HL-60 (cell line): ENCODE measurements at regions not wholly inside any gene's neighbourhood (a gene's known extent, or its start where the extent isn't known, plus 50 kb on each side); places are given as distances from the start of the nearest gene placed in this dataset.

ENCODE experiments used
- DNase-seq, 2 experiments: peaks; one replicate each; pipeline ENCODE4 v3.0.0-alpha.2; 2010 to 2020; ENCODE audit warnings: low read depth in 1 of 2, low spot score in 1 of 2
- H3K27ac ChIP-seq: fragments of 250-450 bp; sonication (Bioruptor Pico); replicated peaks from 2 replicates; pipeline ENCODE4 v1.5.1; 2020; ENCODE audit warnings: mild to moderate bottlenecking, moderate library complexity
- H3K27me3 ChIP-seq: fragments of 250-450 bp; sonication (Bioruptor Pico); 2 replicates; pipeline ENCODE4 v1.5.1; 2021; ENCODE audit warnings: mild to moderate bottlenecking, moderate library complexity; ENCODE audit not compliant: insufficient read depth, poor library complexity, severe bottlenecking
- H3K4me3 ChIP-seq: replicated peaks from 2 replicates; pipeline ENCODE4 v1.5.1; 2011; ENCODE audit warnings: mild to moderate bottlenecking, control low read depth, low read length; ENCODE audit not compliant: insufficient read depth
- GABPA ChIP-seq: IDR thresholded peaks from 2 replicates; pipeline ENCODE4 v1.6.1; 2012; ENCODE audit warnings: low read depth
- POLR2AphosphoS5 ChIP-seq: IDR thresholded peaks from 2 replicates; pipeline ENCODE4 v1.6.1; 2012; ENCODE audit warnings: low read depth
- SPI1 ChIP-seq: IDR thresholded peaks from 2 replicates; pipeline ENCODE4 v1.6.1; 2012; ENCODE audit warnings: low read depth, mild to moderate bottlenecking, borderline replicate concordance
- TF ChIP-seq, protein P1 (sequence below): IDR thresholded peaks from 2 replicates; pipeline ENCODE4 v1.6.1; 2012; ENCODE audit warnings: low read depth; ENCODE audit not compliant: insufficient replicate concordance
- TF ChIP-seq, protein P2 (sequence below): IDR thresholded peaks from one replicate; pipeline ENCODE4 v1.5.1; 2011; ENCODE audit warnings: low read length, control low read depth, inconsistent platforms; ENCODE audit not compliant: insufficient read depth

DNA sequence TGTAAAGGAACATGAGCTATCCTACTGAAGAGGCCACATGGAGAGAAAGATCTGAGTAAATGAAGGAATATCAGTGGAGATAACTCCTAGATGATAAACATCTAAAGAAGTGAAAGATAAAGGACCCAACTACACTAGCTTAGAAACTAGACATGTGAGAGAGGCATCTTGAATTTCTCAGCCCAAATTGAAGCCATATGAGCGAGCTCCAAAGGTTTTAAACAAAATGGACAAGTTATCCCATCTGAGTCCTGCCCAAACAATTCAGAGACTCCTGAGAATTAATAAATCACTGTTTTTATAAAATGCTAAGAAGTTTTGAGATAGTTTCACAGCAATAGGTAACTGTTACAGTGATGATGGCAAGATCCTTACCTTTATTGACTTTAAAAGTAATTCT, 438.9 kb downstream of the NAV3 start:
- TF ChIP-seq, protein P1, sequence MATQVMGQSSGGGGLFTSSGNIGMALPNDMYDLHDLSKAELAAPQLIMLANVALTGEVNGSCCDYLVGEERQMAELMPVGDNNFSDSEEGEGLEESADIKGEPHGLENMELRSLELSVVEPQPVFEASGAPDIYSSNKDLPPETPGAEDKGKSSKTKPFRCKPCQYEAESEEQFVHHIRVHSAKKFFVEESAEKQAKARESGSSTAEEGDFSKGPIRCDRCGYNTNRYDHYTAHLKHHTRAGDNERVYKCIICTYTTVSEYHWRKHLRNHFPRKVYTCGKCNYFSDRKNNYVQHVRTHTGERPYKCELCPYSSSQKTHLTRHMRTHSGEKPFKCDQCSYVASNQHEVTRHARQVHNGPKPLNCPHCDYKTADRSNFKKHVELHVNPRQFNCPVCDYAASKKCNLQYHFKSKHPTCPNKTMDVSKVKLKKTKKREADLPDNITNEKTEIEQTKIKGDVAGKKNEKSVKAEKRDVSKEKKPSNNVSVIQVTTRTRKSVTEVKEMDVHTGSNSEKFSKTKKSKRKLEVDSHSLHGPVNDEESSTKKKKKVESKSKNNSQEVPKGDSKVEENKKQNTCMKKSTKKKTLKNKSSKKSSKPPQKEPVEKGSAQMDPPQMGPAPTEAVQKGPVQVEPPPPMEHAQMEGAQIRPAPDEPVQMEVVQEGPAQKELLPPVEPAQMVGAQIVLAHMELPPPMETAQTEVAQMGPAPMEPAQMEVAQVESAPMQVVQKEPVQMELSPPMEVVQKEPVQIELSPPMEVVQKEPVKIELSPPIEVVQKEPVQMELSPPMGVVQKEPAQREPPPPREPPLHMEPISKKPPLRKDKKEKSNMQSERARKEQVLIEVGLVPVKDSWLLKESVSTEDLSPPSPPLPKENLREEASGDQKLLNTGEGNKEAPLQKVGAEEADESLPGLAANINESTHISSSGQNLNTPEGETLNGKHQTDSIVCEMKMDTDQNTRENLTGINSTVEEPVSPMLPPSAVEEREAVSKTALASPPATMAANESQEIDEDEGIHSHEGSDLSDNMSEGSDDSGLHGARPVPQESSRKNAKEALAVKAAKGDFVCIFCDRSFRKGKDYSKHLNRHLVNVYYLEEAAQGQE, result no peak
- TF ChIP-seq GABPA (no peak), SPI1 (no peak), POLR2AphosphoS5 (no peak)
- TF ChIP-seq, protein P2, sequence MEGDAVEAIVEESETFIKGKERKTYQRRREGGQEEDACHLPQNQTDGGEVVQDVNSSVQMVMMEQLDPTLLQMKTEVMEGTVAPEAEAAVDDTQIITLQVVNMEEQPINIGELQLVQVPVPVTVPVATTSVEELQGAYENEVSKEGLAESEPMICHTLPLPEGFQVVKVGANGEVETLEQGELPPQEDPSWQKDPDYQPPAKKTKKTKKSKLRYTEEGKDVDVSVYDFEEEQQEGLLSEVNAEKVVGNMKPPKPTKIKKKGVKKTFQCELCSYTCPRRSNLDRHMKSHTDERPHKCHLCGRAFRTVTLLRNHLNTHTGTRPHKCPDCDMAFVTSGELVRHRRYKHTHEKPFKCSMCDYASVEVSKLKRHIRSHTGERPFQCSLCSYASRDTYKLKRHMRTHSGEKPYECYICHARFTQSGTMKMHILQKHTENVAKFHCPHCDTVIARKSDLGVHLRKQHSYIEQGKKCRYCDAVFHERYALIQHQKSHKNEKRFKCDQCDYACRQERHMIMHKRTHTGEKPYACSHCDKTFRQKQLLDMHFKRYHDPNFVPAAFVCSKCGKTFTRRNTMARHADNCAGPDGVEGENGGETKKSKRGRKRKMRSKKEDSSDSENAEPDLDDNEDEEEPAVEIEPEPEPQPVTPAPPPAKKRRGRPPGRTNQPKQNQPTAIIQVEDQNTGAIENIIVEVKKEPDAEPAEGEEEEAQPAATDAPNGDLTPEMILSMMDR, result no peak
- no peak overlapping the region for H3K4me3 ChIP-seq
- H3K27me3 ChIP-seq, result no peaks in the 10 kb centered on the region
- no peak for DNase-seq
- no peak overlapping the region for H3K27ac ChIP-seq

DNA sequence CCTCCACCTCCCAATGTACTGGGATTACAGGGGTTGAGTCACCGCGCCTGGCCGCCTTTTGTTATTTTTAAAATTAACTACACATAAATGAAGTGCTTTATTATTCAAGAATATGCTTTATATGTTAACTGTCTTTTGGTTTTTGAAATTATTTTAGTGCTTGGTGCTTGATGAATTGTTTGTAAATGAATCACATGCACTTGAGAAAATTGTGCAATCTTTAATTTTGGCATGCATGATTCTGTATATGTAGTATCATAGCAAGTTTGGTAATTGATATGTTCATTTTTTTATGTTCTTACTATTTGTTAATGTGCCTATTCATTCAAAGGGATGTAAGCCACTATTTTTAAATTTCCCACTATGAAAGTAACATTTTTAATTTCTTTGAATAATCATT, 440.9 kb downstream of the NAV3 start:
- TF ChIP-seq GABPA (no peak), SPI1 (no peak), POLR2AphosphoS5 (no peak)
- TF ChIP-seq, protein P1, result no peak
- TF ChIP-seq, protein P2, result no peak
- no peak overlapping the region for H3K4me3 ChIP-seq
- DNase-seq, result no peak
- H3K27ac ChIP-seq, result no peak overlapping the region
- H3K27me3 ChIP-seq, result no peaks in the 10 kb centered on the region

- Histone ChIP-seq H3K27me3 (no peaks in the 10 kb centered on the region), H3K4me3 (no peak overlapping the region), H3K27ac (no peak overlapping the region)
- TF ChIP-seq, protein P2, result no peak
- no peak for TF ChIP-seq SPI1
- TF ChIP-seq GABPA, result no peak
- TF ChIP-seq, protein P1, result no peak
- TF ChIP-seq POLR2AphosphoS5, result no peak
- DNase-seq, result no peak
These were observed 445.2 kb downstream of the NAV3 start for GRCh38 chr12:78275886-78276285.
